ENCODE measurements at regions not wholly inside any gene's neighbourhood (a gene's known extent, or its start where the extent isn't known, plus 50 kb on each side); places are given as distances from the start of the nearest gene placed in this dataset.

- Histone ChIP-seq H3K27me3 (ENCODE audit: insufficient read depth, low read length) (no peaks in the 10 kb centered on the region), H3K4me1 (ENCODE audit: insufficient read depth, low read length) (no peaks in the 10 kb centered on the region), H3K4me3 (ENCODE audit: low read length) (no peak overlapping the region), H3K27ac (ENCODE audit: low read length) (no peak overlapping the region), H3K9ac (ENCODE audit: low read depth, low read length) (no peak overlapping the region), H3K9me3 (ENCODE audit: insufficient read depth, low read depth, low read length) (peaks cover 3% of the 10 kb centered on the region), H3K36me3 (ENCODE audit: insufficient read depth, low read depth, low read length) (no peaks in the 10 kb centered on the region)
These were observed 256.5 kb downstream of the TENT5A start for GRCh38 chr6:81495999-81496398.

- Histone ChIP-seq H3K4me3 (ENCODE audit: low read length) (no peak overlapping the region), H3K9me3 (ENCODE audit: insufficient read depth, low read depth, low read length) (no peaks in the 10 kb centered on the region), H3K27ac (ENCODE audit: low read length) (no peak overlapping the region), H3K27me3 (ENCODE audit: insufficient read depth, low read length) (no peaks in the 10 kb centered on the region), H3K36me3 (ENCODE audit: insufficient read depth, low read depth, low read length) (no peaks in the 10 kb centered on the region), H3K4me1 (ENCODE audit: insufficient read depth, low read length) (no peaks in the 10 kb centered on the region), H3K9ac (ENCODE audit: low read depth, low read length) (no peak overlapping the region)
These were observed 260.9 kb downstream of the TENT5A start for GRCh38 chr6:81491454-81492101.

GRCh38 chr6:81487489-81487888 lies 265.0 kb downstream of the TENT5A start:
- no peak overlapping the region for H3K4me3 ChIP-seq (ENCODE audit: low read length)
- H3K9me3 ChIP-seq (ENCODE audit: insufficient read depth, low read depth, low read length): no peaks in the 10 kb centered on the region
- no peak overlapping the region for H3K27ac ChIP-seq (ENCODE audit: low read length)
- no peak overlapping the region for H3K9ac ChIP-seq (ENCODE audit: low read depth, low read length)
- no peaks in the 10 kb centered on the region for H3K36me3 ChIP-seq (ENCODE audit: insufficient read depth, low read depth, low read length)
- no peaks in the 10 kb centered on the region for H3K27me3 ChIP-seq (ENCODE audit: insufficient read depth, low read length)
- no peaks in the 10 kb centered on the region for H3K4me1 ChIP-seq (ENCODE audit: insufficient read depth, low read length)

- Histone ChIP-seq H3K27ac (ENCODE audit: low read length) (no peak overlapping the region), H3K27me3 (ENCODE audit: insufficient read depth, low read length) (no peaks in the 10 kb centered on the region), H3K9ac (ENCODE audit: low read depth, low read length) (no peak overlapping the region), H3K36me3 (ENCODE audit: insufficient read depth, low read depth, low read length) (no peaks in the 10 kb centered on the region), H3K4me1 (ENCODE audit: insufficient read depth, low read length) (no peaks in the 10 kb centered on the region), H3K4me3 (ENCODE audit: low read length) (no peak overlapping the region), H3K9me3 (ENCODE audit: insufficient read depth, low read depth, low read length) (no peaks in the 10 kb centered on the region)
These were observed 266.2 kb downstream of the TENT5A start for GRCh38 chr6:81486234-81486633.

GRCh38 chr6:81485395-81485794 lies 267.1 kb downstream of the TENT5A start:
- Histone ChIP-seq H3K9me3 (ENCODE audit: insufficient read depth, low read depth, low read length) (no peaks in the 10 kb centered on the region), H3K27me3 (ENCODE audit: insufficient read depth, low read length) (no peaks in the 10 kb centered on the region), H3K4me3 (ENCODE audit: low read length) (no peak overlapping the region), H3K9ac (ENCODE audit: low read depth, low read length) (no peak overlapping the region), H3K36me3 (ENCODE audit: insufficient read depth, low read depth, low read length) (no peaks in the 10 kb centered on the region), H3K27ac (ENCODE audit: low read length) (no peak overlapping the region), H3K4me1 (ENCODE audit: insufficient read depth, low read length) (no peaks in the 10 kb centered on the region)

GRCh38 chr6:81484251-81484650 lies 268.2 kb downstream of the TENT5A start:
- H3K27ac ChIP-seq (ENCODE audit: low read length): no peak overlapping the region
- H3K27me3 ChIP-seq (ENCODE audit: insufficient read depth, low read length): no peaks in the 10 kb centered on the region
- no peaks in the 10 kb centered on the region for H3K4me1 ChIP-seq (ENCODE audit: insufficient read depth, low read length)
- H3K9ac ChIP-seq (ENCODE audit: low read depth, low read length): no peak overlapping the region
- no peaks in the 10 kb centered on the region for H3K36me3 ChIP-seq (ENCODE audit: insufficient read depth, low read depth, low read length)
- H3K9me3 ChIP-seq (ENCODE audit: insufficient read depth, low read depth, low read length): no peaks in the 10 kb centered on the region
- no peak overlapping the region for H3K4me3 ChIP-seq (ENCODE audit: low read length)

- no peaks in the 10 kb centered on the region for H3K4me1 ChIP-seq (ENCODE audit: insufficient read depth, low read length)
- no peak overlapping the region for H3K27ac ChIP-seq (ENCODE audit: low read length)
- H3K36me3 ChIP-seq (ENCODE audit: insufficient read depth, low read depth, low read length): no peaks in the 10 kb centered on the region
- no peaks in the 10 kb centered on the region for H3K9me3 ChIP-seq (ENCODE audit: insufficient read depth, low read depth, low read length)
- no peak overlapping the region for H3K4me3 ChIP-seq (ENCODE audit: low read length)
- no peaks in the 10 kb centered on the region for H3K27me3 ChIP-seq (ENCODE audit: insufficient read depth, low read length)
- H3K9ac ChIP-seq (ENCODE audit: low read depth, low read length): no peak overlapping the region
These were observed 272.3 kb downstream of the TENT5A start for GRCh38 chr6:81480139-81480538.

- no peak overlapping the region for H3K4me3 ChIP-seq (ENCODE audit: low read length)
- no peaks in the 10 kb centered on the region for H3K36me3 ChIP-seq (ENCODE audit: insufficient read depth, low read depth, low read length)
- H3K27me3 ChIP-seq (ENCODE audit: insufficient read depth, low read length): no peaks in the 10 kb centered on the region
- H3K4me1 ChIP-seq (ENCODE audit: insufficient read depth, low read length): no peaks in the 10 kb centered on the region
- no peaks in the 10 kb centered on the region for H3K9me3 ChIP-seq (ENCODE audit: insufficient read depth, low read depth, low read length)
- no peak overlapping the region for H3K27ac ChIP-seq (ENCODE audit: low read length)
- no peak overlapping the region for H3K9ac ChIP-seq (ENCODE audit: low read depth, low read length)
These were observed 275.6 kb downstream of the TENT5A start for GRCh38 chr6:81476881-81477280.

- Histone ChIP-seq H3K9me3 (ENCODE audit: insufficient read depth, low read depth, low read length) (no peaks in the 10 kb centered on the region), H3K4me1 (ENCODE audit: insufficient read depth, low read length) (no peaks in the 10 kb centered on the region), H3K27ac (ENCODE audit: low read length) (no peak overlapping the region), H3K9ac (ENCODE audit: low read depth, low read length) (no peak overlapping the region), H3K27me3 (ENCODE audit: insufficient read depth, low read length) (no peaks in the 10 kb centered on the region), H3K4me3 (ENCODE audit: low read length) (no peak overlapping the region), H3K36me3 (ENCODE audit: insufficient read depth, low read depth, low read length) (no peaks in the 10 kb centered on the region)
These were observed 276.8 kb downstream of the TENT5A start for GRCh38 chr6:81475646-81476045.

GRCh38 chr6:81465859-81466258 lies 286.6 kb downstream of the TENT5A start:
- Histone ChIP-seq H3K36me3 (ENCODE audit: insufficient read depth, low read depth, low read length) (no peaks in the 10 kb centered on the region), H3K9ac (ENCODE audit: low read depth, low read length) (no peak overlapping the region), H3K4me1 (ENCODE audit: insufficient read depth, low read length) (no peaks in the 10 kb centered on the region), H3K27ac (ENCODE audit: low read length) (no peak overlapping the region), H3K4me3 (ENCODE audit: low read length) (no peak overlapping the region), H3K9me3 (ENCODE audit: insufficient read depth, low read depth, low read length) (peaks cover 5% of the 10 kb centered on the region; the same call in 1 of the 2 replicates), H3K27me3 (ENCODE audit: insufficient read depth, low read length) (no peaks in the 10 kb centered on the region)

- H3K4me3 ChIP-seq (ENCODE audit: low read length): no peak overlapping the region
- no peak overlapping the region for H3K27ac ChIP-seq (ENCODE audit: low read length)
- no peaks in the 10 kb centered on the region for H3K27me3 ChIP-seq (ENCODE audit: insufficient read depth, low read length)
- no peak overlapping the region for H3K9ac ChIP-seq (ENCODE audit: low read depth, low read length)
- peaks cover 1% of the 10 kb centered on the region; the same call in 1 of the 2 replicates for H3K9me3 ChIP-seq (ENCODE audit: insufficient read depth, low read depth, low read length)
- no peaks in the 10 kb centered on the region for H3K36me3 ChIP-seq (ENCODE audit: insufficient read depth, low read depth, low read length)
- H3K4me1 ChIP-seq (ENCODE audit: insufficient read depth, low read length): no peaks in the 10 kb centered on the region; the same call in 1 of the 2 replicates
These were observed 296.1 kb downstream of the TENT5A start for GRCh38 chr6:81456416-81456815.

- Histone ChIP-seq H3K9me3 (ENCODE audit: insufficient read depth, low read depth, low read length) (no peaks in the 10 kb centered on the region; the same call in 1 of the 2 replicates), H3K9ac (ENCODE audit: low read depth, low read length) (no peak overlapping the region), H3K36me3 (ENCODE audit: insufficient read depth, low read depth, low read length) (no peaks in the 10 kb centered on the region), H3K27ac (ENCODE audit: low read length) (no peak overlapping the region), H3K27me3 (ENCODE audit: insufficient read depth, low read length) (no peaks in the 10 kb centered on the region), H3K4me1 (ENCODE audit: insufficient read depth, low read length) (no peaks in the 10 kb centered on the region; the same call in 1 of the 2 replicates), H3K4me3 (ENCODE audit: low read length) (no peak overlapping the region)
These were observed 296.8 kb downstream of the TENT5A start for GRCh38 chr6:81455641-81456040.
